Suprapubic skin (tissue), 3 donors: ENCODE measurements at regions not wholly inside any gene's neighbourhood (a gene's known extent, or its start where the extent isn't known, plus 50 kb on each side); places are given as distances from the start of the nearest gene placed in this dataset.

Source experiments
- POLR2AphosphoS5 ChIP-seq, 3 donors: sonication (generic); formaldehyde crosslinking; IDR thresholded peaks; one replicate each; pipeline ENCODE4 v1.6.1; 2017; ENCODE audit warnings: antibody characterized with exemption in 3 of 3
- TF ChIP-seq, protein P1 (sequence below), 2 donors: fragments of 200-600 bp in 1 of 2; fragments of 450-650 bp in 1 of 2; sonication (generic) in 1 of 2; IDR thresholded peaks; one replicate each; pipeline ENCODE4 v1.5.1; 2016 to 2019; ENCODE audit warnings: antibody characterized with exemption in 2 of 2, mild to moderate bottlenecking in 1 of 2, moderate library complexity in 1 of 2

- TF ChIP-seq, protein P1, sequence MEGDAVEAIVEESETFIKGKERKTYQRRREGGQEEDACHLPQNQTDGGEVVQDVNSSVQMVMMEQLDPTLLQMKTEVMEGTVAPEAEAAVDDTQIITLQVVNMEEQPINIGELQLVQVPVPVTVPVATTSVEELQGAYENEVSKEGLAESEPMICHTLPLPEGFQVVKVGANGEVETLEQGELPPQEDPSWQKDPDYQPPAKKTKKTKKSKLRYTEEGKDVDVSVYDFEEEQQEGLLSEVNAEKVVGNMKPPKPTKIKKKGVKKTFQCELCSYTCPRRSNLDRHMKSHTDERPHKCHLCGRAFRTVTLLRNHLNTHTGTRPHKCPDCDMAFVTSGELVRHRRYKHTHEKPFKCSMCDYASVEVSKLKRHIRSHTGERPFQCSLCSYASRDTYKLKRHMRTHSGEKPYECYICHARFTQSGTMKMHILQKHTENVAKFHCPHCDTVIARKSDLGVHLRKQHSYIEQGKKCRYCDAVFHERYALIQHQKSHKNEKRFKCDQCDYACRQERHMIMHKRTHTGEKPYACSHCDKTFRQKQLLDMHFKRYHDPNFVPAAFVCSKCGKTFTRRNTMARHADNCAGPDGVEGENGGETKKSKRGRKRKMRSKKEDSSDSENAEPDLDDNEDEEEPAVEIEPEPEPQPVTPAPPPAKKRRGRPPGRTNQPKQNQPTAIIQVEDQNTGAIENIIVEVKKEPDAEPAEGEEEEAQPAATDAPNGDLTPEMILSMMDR (IDR thresholded peaks at IDR 0.05), result no peak
- TF ChIP-seq POLR2AphosphoS5 (IDR thresholded peaks at IDR 0.05), result no peak
These were observed 1512.2 kb downstream of the C4orf33 start for GRCh38 chr4:130608121-130608520.
